NT2/D1 (cell line): ENCODE measurements at regions not wholly inside any gene's neighbourhood (a gene's known extent, or its start where the extent isn't known, plus 50 kb on each side); places are given as distances from the start of the nearest gene placed in this dataset.

ENCODE experiments used
- DNase-seq: peaks from one replicate; pipeline ENCODE4 v3.0.0-alpha.2; 2011; ENCODE audit warnings: low read depth, low spot score
- H3K27me3 ChIP-seq: 2 replicates; pipeline ENCODE4 v1.6.0; 2011; ENCODE audit warnings: mild to moderate bottlenecking; ENCODE audit not compliant: insufficient read length, insufficient read depth
- H3K36me3 ChIP-seq: 2 replicates; pipeline ENCODE4 v1.6.1; 2011; ENCODE audit warnings: mild to moderate bottlenecking, low read length, mixed read lengths; ENCODE audit not compliant: insufficient read depth, insufficient read length
- H3K4me1 ChIP-seq: 2 replicates; pipeline ENCODE4 v1.5.1; 2011; ENCODE audit not compliant: insufficient read depth, insufficient read length
- H3K4me3 ChIP-seq: 2 replicates; pipeline ENCODE4 v1.5.1; 2011; ENCODE audit warnings: low read depth; ENCODE audit not compliant: insufficient read length
- H3K9ac ChIP-seq: 2 replicates; pipeline ENCODE4 v1.6.0; 2011; ENCODE audit warnings: low read depth; ENCODE audit not compliant: insufficient read length
- H3K9me3 ChIP-seq: 2 replicates; pipeline ENCODE4 v1.5.1; 2011; ENCODE audit warnings: mild to moderate bottlenecking, low read length; ENCODE audit not compliant: insufficient read depth
- SUZ12 ChIP-seq: IDR thresholded peaks from 2 replicates; pipeline ENCODE4 v1.6.1; 2011; ENCODE audit not compliant: insufficient read length, insufficient read depth; ENCODE audit errors: extremely low read depth
- YY1 ChIP-seq: IDR thresholded peaks from 2 replicates; pipeline ENCODE4 v1.6.1; 2011; ENCODE audit not compliant: insufficient read length, insufficient read depth
- ZNF274 ChIP-seq: IDR thresholded peaks from 2 replicates; pipeline ENCODE4 v1.6.1; 2011; ENCODE audit warnings: mild to moderate bottlenecking, low read depth, low read length

DNA sequence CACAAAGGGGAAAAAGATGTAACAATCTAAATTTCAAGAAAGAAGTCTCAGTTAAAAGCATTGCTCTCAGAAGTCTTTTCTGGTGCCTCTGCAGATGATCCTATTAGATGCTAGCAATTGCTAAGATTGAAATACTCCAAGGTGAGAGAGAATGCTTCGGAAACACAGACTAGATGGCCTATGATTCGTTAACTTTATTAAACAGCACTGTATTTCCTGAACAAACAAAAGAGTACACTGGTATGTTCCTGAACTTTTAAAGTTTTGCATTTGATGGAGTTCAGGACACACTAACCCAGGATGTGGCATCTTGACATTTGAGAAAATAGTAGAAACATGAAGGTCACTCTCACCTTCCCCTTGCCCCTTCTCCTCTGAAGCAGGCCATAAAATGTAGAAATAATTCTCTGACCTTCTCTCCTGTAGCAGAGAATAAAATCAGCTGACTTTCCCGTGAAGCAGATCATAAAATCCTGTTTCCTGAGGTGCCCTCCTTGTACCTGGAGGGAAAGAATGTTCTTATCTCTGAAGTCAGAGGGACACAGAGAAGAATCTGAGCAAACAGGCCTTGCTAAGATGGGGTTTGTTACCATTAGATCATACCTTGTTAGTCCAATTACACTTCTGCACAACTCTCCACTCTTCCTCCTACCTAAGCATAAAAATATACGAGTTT is 142.9 kb upstream of the USP25 start:
- Histone ChIP-seq H3K36me3 (no peaks in the 10 kb centered on the region), H3K9ac (no peak overlapping the region), H3K9me3 (no peaks in the 10 kb centered on the region), H3K4me1 (no peaks in the 10 kb centered on the region), H3K27me3 (no peaks in the 10 kb centered on the region), H3K4me3 (no peak overlapping the region)
- DNase-seq: no peak
- TF ChIP-seq ZNF274 (no peak), YY1 (no peak), SUZ12 (no peak)

DNA sequence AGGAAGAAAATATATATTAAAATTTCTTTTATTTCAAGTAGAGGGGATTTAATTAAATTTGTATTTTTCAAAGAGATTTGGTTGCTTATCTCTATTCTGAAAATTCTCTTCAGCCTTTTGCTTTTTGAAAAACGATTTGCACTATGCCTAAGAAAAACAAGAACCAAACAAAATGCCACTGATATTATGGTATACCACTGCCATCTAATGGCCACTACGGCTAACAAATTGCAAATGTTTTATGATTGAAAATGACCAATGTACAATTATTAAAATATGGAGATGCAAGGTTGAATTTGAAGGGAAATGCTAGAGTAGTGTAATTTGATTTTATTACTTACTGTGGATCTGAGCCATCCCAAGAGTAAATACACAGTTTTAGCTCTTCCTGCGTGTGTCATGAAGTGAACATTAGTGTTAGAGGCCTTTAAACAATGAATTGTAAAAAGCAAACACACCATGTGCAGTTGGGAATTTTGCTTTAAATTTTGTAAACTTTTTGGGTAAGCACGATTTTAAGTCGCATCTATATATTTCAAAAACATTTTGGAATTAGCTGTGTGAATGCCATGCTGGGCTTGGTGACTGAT is 137.4 kb upstream of the USP25 start:
- Histone ChIP-seq H3K9ac (no peak overlapping the region), H3K27me3 (no peaks in the 10 kb centered on the region), H3K4me3 (no peak overlapping the region), H3K4me1 (no peaks in the 10 kb centered on the region), H3K36me3 (no peaks in the 10 kb centered on the region), H3K9me3 (no peaks in the 10 kb centered on the region)
- peak; percentile 33 for DNase-seq
- TF ChIP-seq YY1 (no peak), ZNF274 (no peak), SUZ12 (no peak)

DNA sequence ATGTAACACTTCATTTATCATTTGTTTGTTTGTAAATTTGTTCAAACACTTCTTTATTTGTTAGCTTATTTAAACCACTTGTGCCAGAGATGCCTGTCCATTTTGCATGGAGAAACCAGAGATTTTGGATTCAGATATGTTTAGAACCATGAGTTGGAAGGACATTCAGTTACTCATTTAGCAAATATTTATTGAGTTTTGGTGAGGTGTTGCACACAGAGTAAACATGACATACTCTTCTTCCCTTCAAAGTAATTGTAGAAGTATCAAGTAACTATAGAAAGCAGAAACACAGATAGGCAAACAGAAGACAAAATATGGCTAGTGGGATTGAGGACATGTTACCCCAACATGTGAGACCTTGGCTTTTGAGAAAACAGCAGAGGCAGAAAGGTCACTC is 136.8 kb upstream of the USP25 start:
- Histone ChIP-seq H3K9me3 (no peaks in the 10 kb centered on the region), H3K9ac (no peak overlapping the region), H3K4me1 (no peaks in the 10 kb centered on the region), H3K4me3 (no peak overlapping the region), H3K36me3 (no peaks in the 10 kb centered on the region), H3K27me3 (no peaks in the 10 kb centered on the region)
- no peak for DNase-seq
- TF ChIP-seq YY1 (no peak), SUZ12 (no peak), ZNF274 (no peak)

DNA sequence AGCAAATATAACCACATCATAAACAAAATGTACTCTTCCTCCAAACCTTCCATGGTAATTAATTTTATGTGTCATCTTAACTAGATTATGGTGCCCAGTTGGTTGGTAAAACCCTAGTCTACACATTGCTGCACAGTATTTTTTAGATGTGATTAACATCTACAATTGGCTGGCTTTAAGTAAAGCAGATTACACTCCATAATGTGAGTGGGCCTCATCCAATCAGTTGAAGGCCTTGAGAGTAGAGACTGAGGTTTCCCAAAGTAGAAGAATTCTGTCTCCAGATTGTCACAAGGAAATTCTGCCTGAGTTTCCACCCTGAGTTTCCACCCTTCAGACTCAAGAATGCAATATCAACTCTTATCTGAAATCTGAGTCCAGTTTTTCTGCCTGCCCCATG is 128.4 kb upstream of the USP25 start:
- H3K4me1 ChIP-seq: no peaks in the 10 kb centered on the region
- no peak overlapping the region for H3K4me3 ChIP-seq
- no peak for DNase-seq
- no peaks in the 10 kb centered on the region for H3K9me3 ChIP-seq
- H3K9ac ChIP-seq: no peak overlapping the region
- no peaks in the 10 kb centered on the region for H3K36me3 ChIP-seq
- TF ChIP-seq YY1: no peak
- no peak for TF ChIP-seq SUZ12
- TF ChIP-seq ZNF274: no peak
- no peaks in the 10 kb centered on the region for H3K27me3 ChIP-seq

DNA sequence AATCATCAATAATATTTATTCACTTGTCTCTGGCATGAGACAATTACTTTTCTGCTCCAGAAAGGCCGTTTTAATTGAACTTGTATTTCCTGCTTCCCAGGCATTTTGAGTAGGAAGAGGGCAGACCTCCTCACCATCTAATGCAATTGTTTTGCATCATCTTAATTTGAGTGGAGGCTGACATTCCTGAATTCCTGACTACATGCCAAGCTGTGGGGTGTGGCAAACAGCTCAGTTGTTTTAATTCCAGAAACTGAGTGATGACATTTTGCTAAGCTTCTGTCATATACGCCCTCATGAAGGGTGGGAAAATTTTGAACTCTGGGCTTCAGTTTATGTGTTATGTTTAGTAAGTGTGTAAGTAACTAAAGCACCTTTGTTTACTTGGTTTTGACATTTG is 125.4 kb upstream of the USP25 start:
- H3K4me1 ChIP-seq: no peaks in the 10 kb centered on the region
- TF ChIP-seq SUZ12 (no peak), YY1 (no peak), ZNF274 (no peak)
- DNase-seq: peak; percentile 36
- H3K9ac ChIP-seq: no peak overlapping the region
- H3K27me3 ChIP-seq: no peaks in the 10 kb centered on the region
- H3K9me3 ChIP-seq: no peaks in the 10 kb centered on the region
- no peak overlapping the region for H3K4me3 ChIP-seq
- no peaks in the 10 kb centered on the region for H3K36me3 ChIP-seq

DNA sequence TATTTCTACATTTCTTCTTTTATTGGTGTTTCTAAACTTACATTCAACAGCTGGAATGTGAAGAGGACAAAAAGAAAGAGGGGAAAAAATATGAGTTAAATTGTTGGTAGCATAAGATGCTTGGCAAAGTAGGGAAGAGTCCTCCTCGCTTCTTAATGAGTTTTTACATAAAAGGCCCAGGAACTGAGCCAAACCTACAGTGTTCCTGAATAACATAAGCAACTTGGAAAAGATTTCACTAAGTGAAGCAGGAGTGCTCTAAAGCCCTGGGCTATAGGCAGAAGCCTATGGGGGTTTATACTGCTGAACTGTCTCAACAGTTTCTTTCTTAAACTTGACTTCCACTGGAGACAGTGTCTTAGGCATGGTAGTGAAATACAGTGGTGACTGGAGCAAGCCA is 115.0 kb upstream of the USP25 start:
- no peak for TF ChIP-seq YY1
- no peak for TF ChIP-seq ZNF274
- no peak for TF ChIP-seq SUZ12
- Histone ChIP-seq H3K9ac (no peak overlapping the region), H3K4me1 (no peaks in the 10 kb centered on the region), H3K4me3 (no peak overlapping the region), H3K36me3 (no peaks in the 10 kb centered on the region), H3K9me3 (no peaks in the 10 kb centered on the region; the same call in none of the 2 replicates), H3K27me3 (no peaks in the 10 kb centered on the region)
- no peak for DNase-seq

DNA sequence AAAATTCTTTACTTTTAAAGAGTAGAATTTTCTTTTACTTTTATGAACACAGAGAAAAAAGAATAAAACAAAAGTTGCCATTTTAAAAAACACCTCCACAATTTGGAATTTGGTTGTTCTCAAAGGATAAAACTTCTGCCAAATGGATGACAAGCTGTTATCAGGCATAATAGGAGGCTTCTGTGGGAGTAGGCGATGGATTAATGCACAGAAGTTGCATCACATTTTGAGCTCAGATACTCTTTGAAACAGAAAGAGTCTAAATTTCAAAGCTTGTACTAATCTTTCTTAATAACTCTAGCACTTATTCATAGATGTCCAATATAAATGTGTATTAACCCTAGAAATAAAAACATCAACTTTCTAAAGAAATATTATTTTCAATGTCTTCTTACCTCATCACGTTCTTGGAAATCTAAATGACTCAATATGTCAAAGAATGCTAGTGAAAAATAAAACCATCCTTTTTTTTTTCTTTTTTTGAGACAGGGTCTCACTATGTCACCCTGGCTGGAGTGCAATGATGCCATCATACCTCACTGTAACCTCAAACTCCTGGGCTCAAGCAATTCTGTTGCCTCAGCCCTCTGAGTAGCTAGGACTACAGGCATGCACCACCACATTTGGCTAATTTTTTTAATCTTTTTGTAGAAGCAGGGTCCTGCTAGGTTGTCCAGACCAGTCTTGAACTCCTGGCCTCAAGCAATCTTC is 112.8 kb upstream of the USP25 start:
- Histone ChIP-seq H3K4me1 (no peaks in the 10 kb centered on the region), H3K4me3 (no peak overlapping the region), H3K36me3 (no peaks in the 10 kb centered on the region), H3K9me3 (no peaks in the 10 kb centered on the region; the same call in none of the 2 replicates), H3K9ac (no peak overlapping the region), H3K27me3 (no peaks in the 10 kb centered on the region)
- TF ChIP-seq ZNF274 (no peak), YY1 (no peak), SUZ12 (no peak)
- no peak for DNase-seq

DNA sequence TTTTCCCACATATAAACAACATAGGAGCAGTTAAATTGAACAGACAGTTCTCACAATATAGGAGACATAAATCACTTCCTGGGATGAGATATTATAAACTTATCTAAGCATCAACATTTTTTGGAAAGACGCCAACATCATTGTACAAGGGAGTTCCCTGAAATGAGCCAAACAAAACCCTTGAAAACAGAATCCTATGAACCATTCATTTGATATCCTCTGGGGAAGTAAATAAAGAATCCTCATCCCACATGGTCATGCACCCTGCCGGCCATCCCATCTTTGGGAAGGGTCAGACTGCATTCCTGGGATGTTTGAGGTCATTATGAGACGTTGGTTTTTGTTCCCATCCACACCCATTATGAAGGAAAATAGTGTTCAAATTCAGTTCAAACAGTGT is 111.8 kb upstream of the USP25 start:
- Histone ChIP-seq H3K36me3 (no peaks in the 10 kb centered on the region), H3K27me3 (no peaks in the 10 kb centered on the region), H3K4me1 (no peaks in the 10 kb centered on the region), H3K4me3 (no peak overlapping the region), H3K9me3 (no peaks in the 10 kb centered on the region; the same call in 1 of the 2 replicates), H3K9ac (no peak overlapping the region)
- TF ChIP-seq ZNF274: no peak
- no peak for TF ChIP-seq YY1
- TF ChIP-seq SUZ12: no peak
- DNase-seq: no peak
